H9 (cell line): ENCODE measurements at regions not wholly inside any gene's neighbourhood (a gene's known extent, or its start where the extent isn't known, plus 50 kb on each side); places are given as distances from the start of the nearest gene placed in this dataset.

Source experiments
- DNase-seq: peaks from one replicate; pipeline ENCODE4 v3.0.0-alpha.2; 2017
- H2AFZ ChIP-seq: one replicate; pipeline ENCODE4 v1.6.1; 2013; ENCODE audit warnings: mild to moderate bottlenecking, low read length, control low read depth, moderate library complexity
- H2AK5ac ChIP-seq: 2 replicates; pipeline ENCODE4 v1.6.1; 2013; ENCODE audit warnings: low read length, control low read depth, mixed read lengths; ENCODE audit not compliant: insufficient read length
- H2BK120ac ChIP-seq: one replicate; pipeline ENCODE4 v1.6.1; 2013; ENCODE audit warnings: low read depth, mild to moderate bottlenecking, low read length, control low read depth, inconsistent platforms; ENCODE audit not compliant: poor library complexity, severe bottlenecking
- H2BK12ac ChIP-seq: 2 replicates; pipeline ENCODE4 v1.6.1; 2013; ENCODE audit warnings: low read length, control low read depth, mixed read lengths, low read depth; ENCODE audit not compliant: insufficient read length
- H2BK15ac ChIP-seq: 2 replicates; pipeline ENCODE4 v1.6.1; 2013; ENCODE audit warnings: low read depth, low read length, control low read depth
- H2BK20ac ChIP-seq: one replicate; pipeline ENCODE4 v1.6.1; 2013; ENCODE audit warnings: low read depth, mild to moderate bottlenecking, low read length, control low read depth, inconsistent platforms; ENCODE audit not compliant: poor library complexity, severe bottlenecking
- H2BK5ac ChIP-seq: 2 replicates; pipeline ENCODE4 v1.6.1; 2013; ENCODE audit warnings: low read length, control low read depth, mixed read lengths; ENCODE audit not compliant: insufficient read length
- H3K14ac ChIP-seq: 2 replicates; pipeline ENCODE4 v1.6.1; 2013; ENCODE audit warnings: low read length, control low read depth; ENCODE audit not compliant: insufficient read depth
- H3K18ac ChIP-seq: 2 replicates; pipeline ENCODE4 v1.6.1; 2013; ENCODE audit warnings: low read depth, mild to moderate bottlenecking, mixed read lengths, low read length, control low read depth; ENCODE audit not compliant: insufficient read length
- H3K23ac ChIP-seq: 2 replicates; pipeline ENCODE4 v1.6.1; 2013; ENCODE audit warnings: low read length, control low read depth, mixed read lengths, low read depth; ENCODE audit not compliant: insufficient read length
- H3K23me2 ChIP-seq: 2 replicates; pipeline ENCODE4 v1.6.1; 2013; ENCODE audit warnings: low read depth, mild to moderate bottlenecking, mixed read lengths, low read length, control low read depth; ENCODE audit not compliant: insufficient read length, poor library complexity, severe bottlenecking
- H3K27ac ChIP-seq: 2 replicates; pipeline ENCODE4 v1.5.1; 2013; ENCODE audit warnings: low read length, control low read depth, mixed read lengths, low read depth; ENCODE audit not compliant: insufficient read length
- H3K27me3 ChIP-seq: 2 replicates; pipeline ENCODE4 v1.6.1; 2013; ENCODE audit warnings: low read length, control low read depth, inconsistent platforms; ENCODE audit not compliant: insufficient read depth
- H3K4ac ChIP-seq: 2 replicates; pipeline ENCODE4 v1.6.1; 2013; ENCODE audit warnings: low read depth, mild to moderate bottlenecking, control low read depth, inconsistent platforms, low read length, moderate library complexity
- H3K4me1 ChIP-seq: 2 replicates; pipeline ENCODE4 v1.6.1; 2013; ENCODE audit warnings: low read length, control low read depth, inconsistent platforms; ENCODE audit not compliant: insufficient read depth
- H3K4me2 ChIP-seq: 2 replicates; pipeline ENCODE4 v1.6.1; 2013; ENCODE audit warnings: low read length, control low read depth, mixed read lengths; ENCODE audit not compliant: insufficient read length, insufficient read depth
- H3K56ac ChIP-seq: 2 replicates; pipeline ENCODE4 v1.6.1; 2013; ENCODE audit warnings: low read depth, mild to moderate bottlenecking, mixed read lengths, low read length, control low read depth; ENCODE audit not compliant: insufficient read length
- H3K79me1 ChIP-seq: 2 replicates; pipeline ENCODE4 v1.6.1; 2013; ENCODE audit warnings: low read depth, mild to moderate bottlenecking, moderate library complexity, low read length, control low read depth, inconsistent platforms; ENCODE audit not compliant: insufficient read depth, poor library complexity, severe bottlenecking
- H3K79me2 ChIP-seq: 2 replicates; pipeline ENCODE4 v1.6.1; 2013; ENCODE audit warnings: low read length, control low read depth, inconsistent platforms; ENCODE audit not compliant: insufficient read depth
- H3K9ac ChIP-seq: 2 replicates; pipeline ENCODE4 v1.6.1; 2013; ENCODE audit warnings: low read length, control low read depth, mixed read lengths; ENCODE audit not compliant: insufficient read length; ENCODE audit errors: extremely low read depth
- H3K9me3 ChIP-seq: one replicate; pipeline ENCODE4 v1.6.1; 2013; ENCODE audit warnings: low read depth, low read length, inconsistent platforms; ENCODE audit not compliant: control insufficient read depth
- H3T11ph ChIP-seq: one replicate; pipeline ENCODE4 v1.6.1; 2013; ENCODE audit warnings: mild to moderate bottlenecking, low read length, control low read depth, inconsistent platforms
- H4K20me1 ChIP-seq: one replicate; pipeline ENCODE4 v1.6.1; 2013; ENCODE audit not compliant: control insufficient read depth, insufficient read length, insufficient read depth
- H4K5ac ChIP-seq: 2 replicates; pipeline ENCODE4 v1.6.1; 2013; ENCODE audit warnings: low read depth, mild to moderate bottlenecking, mixed read lengths, low read length, control low read depth; ENCODE audit not compliant: insufficient read length
- H4K8ac ChIP-seq: replicated peaks from 2 replicates; pipeline ENCODE4 v1.6.1; 2013; ENCODE audit warnings: low read length, control low read depth, mixed read lengths, low read depth; ENCODE audit not compliant: insufficient read length
- H4K91ac ChIP-seq: 2 replicates; pipeline ENCODE4 v1.6.1; 2013; ENCODE audit warnings: low read depth, mild to moderate bottlenecking, moderate library complexity, mixed read lengths, low read length, control low read depth; ENCODE audit not compliant: insufficient read length
- H3K27ac Mint-ChIP-seq, 3 experiments: 2 replicates in 2 of 3; 3 replicates in 1 of 3; pipeline ENCODE4 v1.8.0; 2020 to 2021; ENCODE audit warnings: mixed read lengths in 3 of 3, mild to moderate bottlenecking in 1 of 3, moderate library complexity in 1 of 3
- H3K27me3 Mint-ChIP-seq: 2 replicates; pipeline ENCODE4 v1.8.0; 2021; ENCODE audit warnings: low read depth, mild to moderate bottlenecking, moderate library complexity, mixed read lengths
- H3K36me3 Mint-ChIP-seq, 3 experiments: 2 replicates in 2 of 3; 3 replicates in 1 of 3; pipeline ENCODE4 v1.8.0; 2020 to 2021; ENCODE audit warnings: low read depth in 3 of 3, mixed read lengths in 3 of 3; ENCODE audit not compliant: insufficient read depth in 1 of 3
- H3K4me1 Mint-ChIP-seq, 2 experiments: 2 replicates each; pipeline ENCODE4 v1.8.0; 2020; ENCODE audit warnings: mixed read lengths in 2 of 2
- H3K4me3 Mint-ChIP-seq, 2 experiments: 2 replicates in 1 of 2; 3 replicates in 1 of 2; pipeline ENCODE4 v1.8.0; 2020 to 2021; ENCODE audit warnings: mild to moderate bottlenecking in 2 of 2, mixed read lengths in 2 of 2, moderate library complexity in 1 of 2
- H3K9me3 Mint-ChIP-seq, 2 experiments: 2 replicates in 1 of 2; 3 replicates in 1 of 2; pipeline ENCODE4 v1.8.0; 2020; ENCODE audit warnings: mild to moderate bottlenecking in 2 of 2, mixed read lengths in 2 of 2, moderate library complexity in 1 of 2
- CTCF ChIP-seq: fragments of 200-600 bp; sonication (generic); conservative IDR thresholded peaks from 3 replicates; pipeline ENCODE4 v1.8.0; 2021; ENCODE audit warnings: antibody characterized with exemption, mild to moderate bottlenecking
- WGBS: extraction: QIAGEN DNeasy Blood & Tissue Kit; methylation state at CpG from one replicate; pipeline ENCODE4 v1.1.7; 2013; ENCODE audit warnings: missing lambda C conversion rate, low lambda C conversion rate, mixed read lengths; ENCODE audit not compliant: insufficient read length; ENCODE audit errors: extremely low coverage; 5-methylcytosine and 5-hydroxymethylcytosine counted together

GRCh38 chrX:9188117-9188516 is 154.2 kb upstream of the FAM9B start:
- no peak overlapping the region for H2BK15ac ChIP-seq
- no peak overlapping the region for H2BK5ac ChIP-seq
- H3K27me3 ChIP-seq, result no peaks in the 10 kb centered on the region
- no peaks in the 10 kb centered on the region for H4K20me1 ChIP-seq
- no peak overlapping the region for H4K5ac ChIP-seq
- H2AK5ac ChIP-seq, result no peak overlapping the region
- H3K23ac ChIP-seq, result no peak overlapping the region
- H4K8ac ChIP-seq, result no peak overlapping the region
- no peak overlapping the region for H2BK20ac ChIP-seq
- H2BK120ac ChIP-seq, result no peak overlapping the region
- no peak overlapping the region for H4K91ac ChIP-seq
- H3K56ac ChIP-seq, result no peak overlapping the region
- H2AFZ ChIP-seq, result no peak overlapping the region
- H3K23me2 ChIP-seq, result no peaks in the 10 kb centered on the region
- H3K4me1 Mint-ChIP-seq, result peaks cover 14 to 24% of the 10 kb centered on the region in 2 experiments
- no peak overlapping the region for H3K4me3 Mint-ChIP-seq
- H2BK12ac ChIP-seq, result no peak overlapping the region
- no peak overlapping the region for H3K18ac ChIP-seq
- no peak for DNase-seq
- no peak overlapping the region for H3K27ac ChIP-seq
- peaks cover 6% of the 10 kb centered on the region for H3K4me1 ChIP-seq
- WGBS, result no CpG with 5 or more reads among the region's 3 CpGs
- H3K4ac ChIP-seq, result no peak overlapping the region
- H3K79me1 ChIP-seq, result no peaks in the 10 kb centered on the region
- no peak for TF ChIP-seq CTCF
- H3K27ac Mint-ChIP-seq, result no peak overlapping the region
- no peak overlapping the region for H3K9ac ChIP-seq
- H3K9me3 ChIP-seq, result no peaks in the 10 kb centered on the region
- H3K4me2 ChIP-seq, result no peak overlapping the region
- H3T11ph ChIP-seq, result no peak overlapping the region
- no peak overlapping the region for H3K14ac ChIP-seq
- peaks cover 2 to 55% of the 10 kb centered on the region in 2 experiments; a peak in 2 of 5 replicates for H3K9me3 Mint-ChIP-seq
- H3K36me3 Mint-ChIP-seq, result no peaks in the 10 kb centered on the region
- H3K79me2 ChIP-seq, result no peaks in the 10 kb centered on the region
- no peaks in the 10 kb centered on the region for H3K27me3 Mint-ChIP-seq
